ENCODE measurements at regions not wholly inside any gene's neighbourhood (a gene's known extent, or its start where the extent isn't known, plus 50 kb on each side); places are given as distances from the start of the nearest gene placed in this dataset.

DNA sequence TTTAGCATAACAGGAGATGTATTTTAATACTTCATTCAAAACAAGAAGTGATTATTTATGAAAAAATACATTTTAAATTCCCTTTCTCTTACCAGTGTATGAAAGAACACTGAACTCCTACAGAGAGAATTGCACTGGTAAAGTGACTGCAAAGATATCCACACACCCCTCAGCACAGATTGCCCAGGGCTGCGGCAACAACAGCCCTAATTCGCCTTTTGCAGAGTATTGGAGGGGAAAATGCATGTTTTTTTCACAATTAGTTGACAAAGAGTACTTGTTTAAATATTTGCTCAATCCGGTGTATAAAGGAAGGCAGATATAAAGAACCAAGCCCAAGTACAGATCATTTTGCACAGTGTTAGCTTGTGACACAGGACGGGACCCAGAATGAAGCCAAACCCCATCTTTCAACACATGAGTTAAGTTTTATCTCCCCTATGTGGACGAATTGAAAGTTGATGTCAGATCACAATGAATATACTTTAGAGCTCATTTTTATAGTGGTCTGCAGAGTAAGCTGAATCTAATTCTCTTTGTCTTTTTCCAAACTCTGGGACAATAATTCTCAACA, 551.4 kb upstream of the IGFBP7 start:
- no peak for DNase-seq

DNA sequence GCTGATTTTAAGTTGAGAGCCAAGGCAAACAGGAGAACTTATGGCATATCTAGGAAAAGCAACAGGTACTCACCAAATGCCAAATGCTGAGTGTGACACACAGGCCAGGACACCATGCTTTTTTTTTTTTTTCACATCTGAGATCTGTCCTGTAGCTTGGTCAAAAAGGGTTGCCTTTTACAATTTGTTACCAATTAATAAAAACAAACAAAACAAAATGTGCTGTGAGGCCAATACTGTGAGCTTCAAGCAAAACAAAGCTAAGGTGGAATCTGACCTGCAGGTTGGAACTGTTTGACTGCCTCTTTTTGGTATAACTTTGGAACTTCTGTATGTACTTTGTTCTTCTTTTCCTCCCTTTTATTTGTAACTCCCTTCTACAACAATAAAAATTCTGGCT, 548.5 kb upstream of the IGFBP7 start:
- no peak for DNase-seq

DNA sequence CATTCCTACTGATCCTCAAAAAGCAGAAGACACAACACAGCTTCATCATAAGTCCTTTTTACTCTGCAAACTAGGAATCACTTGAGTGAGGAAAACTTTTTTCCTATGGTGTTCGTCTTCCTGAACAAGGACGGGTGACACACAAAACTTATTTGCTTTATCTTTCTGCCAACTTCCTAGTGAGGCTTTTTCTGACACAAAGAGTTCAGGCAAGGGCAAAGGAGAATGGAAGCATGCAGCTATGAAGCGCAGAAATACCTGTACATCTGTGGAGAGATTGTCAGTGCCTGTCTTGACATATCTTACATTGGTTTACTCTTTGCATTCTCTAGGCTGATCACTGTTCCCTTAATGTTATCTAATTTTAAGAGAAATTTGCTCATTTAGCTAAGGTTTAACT, 548.0 kb upstream of the IGFBP7 start:
- no peak for DNase-seq

DNA sequence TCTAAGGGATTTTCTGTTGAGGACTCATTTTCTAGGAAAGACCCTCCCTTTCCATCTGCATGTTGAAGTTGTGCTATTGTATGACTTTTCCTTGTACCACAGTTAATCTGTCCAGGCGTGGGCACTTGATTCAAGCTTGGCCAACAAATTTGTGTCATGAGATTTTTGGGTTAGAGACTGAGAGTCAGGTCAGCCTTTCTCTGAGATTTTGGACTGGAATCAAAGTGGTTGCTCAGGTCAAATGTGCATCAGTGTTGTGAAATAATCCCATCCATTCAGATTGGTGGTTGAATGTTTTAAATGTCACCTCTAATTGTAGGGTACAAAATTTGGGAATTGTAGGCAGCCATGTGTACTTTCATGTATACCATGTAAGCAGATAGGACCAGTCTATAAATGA, 545.2 kb upstream of the IGFBP7 start:
- no peak for DNase-seq

DNA sequence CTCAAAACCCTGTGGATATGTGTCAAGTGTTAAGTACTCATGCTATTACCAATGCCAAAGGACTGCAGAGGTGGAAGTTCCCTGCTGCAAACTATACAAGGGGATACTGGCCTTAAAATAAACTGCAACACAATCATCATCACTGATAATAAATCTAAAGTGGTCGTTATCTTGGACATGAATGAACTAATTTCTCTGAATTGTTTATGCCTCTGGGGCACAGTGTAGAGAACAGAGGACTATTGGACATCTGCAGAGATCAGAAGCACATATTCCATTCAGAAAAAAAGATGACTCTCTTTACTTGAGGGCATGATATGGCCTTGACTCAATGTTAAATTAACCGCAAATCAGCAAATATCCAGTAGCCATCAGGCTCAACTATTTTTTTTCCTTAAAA, 542.6 kb upstream of the IGFBP7 start:
- DNase-seq = no peak

DNA sequence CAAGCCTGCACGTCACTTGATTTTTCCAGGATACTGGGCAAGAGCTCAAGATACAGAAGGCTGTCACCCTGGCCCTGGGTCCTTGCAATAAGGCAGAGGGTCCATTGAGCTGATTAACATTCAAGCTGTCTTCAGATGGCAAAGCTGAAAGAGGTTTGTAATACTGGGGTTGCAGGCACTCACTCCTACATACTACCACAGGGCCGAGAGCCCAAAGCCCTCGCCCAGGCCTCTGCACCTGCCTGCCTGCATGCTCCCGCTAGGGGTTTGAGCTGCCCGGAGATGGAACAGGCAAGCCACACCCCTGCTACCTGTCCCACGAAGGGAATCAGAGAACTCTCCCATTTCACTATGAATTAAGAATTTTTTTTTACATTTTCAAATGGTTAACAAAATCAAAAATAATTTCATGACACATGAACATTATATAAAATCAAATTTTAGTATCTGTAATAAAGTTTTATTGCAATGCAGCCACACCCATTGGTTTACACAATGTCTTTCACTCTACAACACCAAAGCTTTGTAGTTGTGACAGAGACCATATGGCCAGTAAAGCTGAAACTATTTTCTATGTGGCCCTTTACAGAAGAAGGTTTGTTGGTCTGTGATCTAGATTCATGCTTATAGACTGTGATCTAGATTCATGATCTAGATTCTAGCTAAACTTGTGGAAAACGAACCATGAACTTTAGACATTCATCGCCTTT, 530.4 kb upstream of the IGFBP7 start:
- no peak for DNase-seq

DNA sequence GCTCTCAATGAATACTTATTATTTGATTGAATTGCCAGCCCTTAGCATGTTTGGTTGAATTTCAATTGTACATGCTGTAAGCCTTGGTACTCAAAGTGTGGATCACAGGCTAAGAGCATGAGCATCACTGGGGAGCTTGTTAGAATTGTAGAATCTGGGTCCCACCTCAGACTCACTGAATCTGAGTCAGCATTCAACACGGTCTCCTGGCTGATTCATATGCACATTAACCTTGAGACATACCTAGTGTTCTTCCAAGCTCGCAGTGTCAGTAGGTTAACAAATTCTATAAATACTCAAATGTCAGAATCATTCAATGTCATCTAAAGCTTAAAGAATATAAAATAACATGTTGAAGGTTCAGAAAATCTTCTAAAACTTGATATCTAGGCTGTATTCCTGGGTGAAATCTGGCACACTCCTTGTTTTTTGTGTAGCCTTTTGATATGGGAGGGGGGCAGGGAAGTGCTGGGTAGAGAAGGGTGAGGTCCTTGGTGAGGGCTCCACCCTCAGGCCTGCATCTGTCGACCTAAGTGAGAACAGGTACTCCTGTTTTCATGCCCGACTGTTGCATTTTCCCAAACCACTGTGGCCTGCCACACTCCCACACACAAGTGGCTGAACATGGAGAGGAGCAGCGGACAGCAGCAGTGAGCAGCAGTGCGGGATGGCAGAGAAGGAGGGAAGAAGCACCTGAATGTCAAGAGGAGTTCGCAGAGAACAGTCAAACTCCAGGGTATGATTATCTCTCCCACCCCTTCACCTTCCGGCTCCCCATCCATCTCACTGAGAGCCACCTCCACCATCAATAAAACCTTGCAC, 529.6 kb upstream of the IGFBP7 start:
- no peak for DNase-seq

DNA sequence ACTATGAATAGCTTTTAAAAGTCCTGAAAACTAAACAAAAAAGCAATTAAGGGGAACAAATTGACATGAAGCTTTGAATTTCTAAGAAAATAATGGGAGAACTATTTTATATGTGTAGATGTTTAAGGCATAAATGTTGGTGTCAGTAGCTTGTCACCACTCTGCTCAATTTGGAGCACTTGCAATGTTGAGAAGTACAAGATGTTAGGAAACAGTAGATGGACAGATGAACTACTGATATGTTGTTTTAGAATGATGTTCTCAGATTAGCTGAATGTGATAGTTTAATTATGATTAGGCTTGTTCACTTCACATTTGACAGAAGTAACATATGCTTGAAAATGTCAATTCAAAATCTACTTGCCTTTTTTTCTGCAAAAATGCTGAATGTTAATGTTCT, 525.7 kb upstream of the IGFBP7 start:
- DNase-seq = no peak

DNA sequence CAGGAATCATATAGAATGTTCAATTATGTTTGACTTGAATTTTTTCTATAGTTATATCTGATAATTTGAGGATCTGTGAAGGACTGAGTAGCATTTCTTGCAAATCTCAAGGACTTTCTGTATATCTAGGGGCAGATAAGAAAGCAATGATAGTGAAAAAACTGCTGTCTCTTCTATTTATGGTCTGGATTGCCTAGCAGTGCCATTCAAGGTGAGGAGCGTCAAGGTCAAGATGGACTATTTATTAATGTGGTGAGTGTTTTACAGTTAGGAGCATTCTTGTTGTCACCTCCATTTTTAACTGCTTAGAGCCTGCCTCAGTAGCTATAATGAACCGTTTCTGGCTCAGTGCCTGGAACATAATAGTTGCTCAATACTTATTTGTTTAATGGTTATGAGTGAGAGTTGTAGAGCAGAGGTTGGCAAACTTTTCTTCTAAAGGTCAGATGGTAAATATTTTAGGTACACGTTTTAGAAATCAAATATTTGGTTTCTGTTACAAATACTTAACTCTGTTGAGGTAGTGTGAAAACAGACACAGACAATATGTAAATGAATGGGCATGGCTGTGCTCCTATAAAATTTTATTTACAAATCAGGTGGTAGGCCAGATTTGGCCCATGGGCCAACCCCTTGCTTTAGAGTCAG, 523.2 kb upstream of the IGFBP7 start:
- no peak for DNase-seq

DNA sequence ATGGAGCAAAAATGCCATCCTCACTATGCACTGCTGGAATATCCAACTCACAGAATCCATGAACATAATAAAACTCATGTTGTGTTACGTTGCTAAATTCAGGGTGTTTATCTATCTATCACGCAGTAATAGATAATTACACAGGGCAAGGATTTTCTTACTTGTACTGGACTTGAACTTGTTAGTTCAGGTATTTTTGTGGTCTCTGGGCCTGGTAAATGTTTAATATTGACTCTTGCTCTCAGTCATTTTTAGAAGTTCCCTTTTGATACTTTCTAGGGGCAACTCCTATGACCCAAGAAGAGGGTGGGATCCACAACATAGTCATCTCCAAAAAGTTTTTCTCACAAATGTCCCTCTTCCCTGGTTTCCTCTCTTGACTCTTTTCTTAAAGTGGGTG, 522.4 kb upstream of the IGFBP7 start:
- no peak for DNase-seq

DNA sequence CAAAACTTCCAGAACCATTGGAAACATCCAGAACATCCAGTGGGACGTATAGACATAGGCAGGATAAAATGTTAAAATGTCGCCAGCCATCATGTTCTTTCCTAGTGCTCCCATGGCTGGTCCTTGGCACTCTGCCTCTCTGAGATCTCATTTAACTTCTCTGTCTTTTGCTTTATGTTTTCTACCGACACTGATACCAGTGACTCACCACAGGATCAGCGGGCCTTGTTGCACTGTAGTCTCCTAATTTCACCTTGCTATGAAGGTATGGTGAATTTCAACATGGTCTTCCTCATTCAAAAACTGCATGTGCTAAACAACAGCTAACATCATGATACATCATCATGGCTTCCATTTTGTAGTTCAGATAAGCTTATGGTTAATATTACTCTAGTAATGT, 521.0 kb upstream of the IGFBP7 start:
- no peak for DNase-seq

DNA sequence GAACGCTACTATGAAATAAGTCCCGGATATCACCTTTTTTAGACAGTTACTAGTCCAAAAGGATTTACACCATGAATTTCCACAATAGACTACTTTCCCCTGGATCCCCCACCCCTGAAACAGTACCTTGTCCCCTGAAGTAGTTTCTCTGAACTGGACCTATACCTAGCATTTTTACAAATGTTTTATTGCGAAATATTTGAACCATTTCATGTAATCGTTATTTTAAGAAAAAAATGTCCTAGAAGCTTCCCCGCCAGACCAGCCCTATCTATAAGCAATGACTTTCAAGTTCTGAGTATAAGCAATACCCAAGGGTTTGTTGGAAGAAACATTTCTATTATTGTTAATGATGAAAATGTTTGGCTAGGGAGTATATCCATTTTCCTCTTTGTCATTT, 517.8 kb upstream of the IGFBP7 start:
- no peak for DNase-seq

DNA sequence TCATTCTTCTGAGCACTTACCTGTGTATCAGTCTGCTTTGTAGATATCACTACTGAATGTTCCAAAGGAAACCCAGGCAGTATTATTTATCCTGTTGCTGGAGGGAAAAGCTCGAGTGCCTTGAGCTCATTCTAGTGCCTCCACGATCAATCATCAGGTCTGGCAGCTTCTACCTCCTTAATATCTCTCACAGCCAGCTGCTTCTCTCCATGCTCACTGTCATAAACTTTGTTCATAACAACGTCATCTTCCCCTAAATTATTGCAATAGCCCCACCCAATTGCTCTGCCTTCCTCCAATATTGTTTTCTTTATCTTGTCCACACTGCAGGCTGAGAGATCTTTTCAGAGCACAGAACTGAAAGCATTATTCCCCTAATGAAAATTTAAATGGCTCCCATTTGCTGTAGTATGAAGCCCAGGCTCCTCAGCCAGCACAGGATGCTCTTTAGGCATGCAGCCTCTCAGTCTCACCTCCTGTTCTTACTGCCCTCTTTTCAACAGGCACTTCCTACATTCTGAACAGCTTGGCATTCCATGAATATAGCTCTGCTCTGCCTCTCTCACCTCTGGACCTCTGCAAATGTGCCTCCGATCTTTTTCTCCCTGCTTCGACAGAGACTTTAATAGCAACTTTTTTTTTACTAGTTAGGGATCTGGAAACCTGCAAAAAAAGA, 504.2 kb upstream of the IGFBP7 start:
- no peak for DNase-seq

DNA sequence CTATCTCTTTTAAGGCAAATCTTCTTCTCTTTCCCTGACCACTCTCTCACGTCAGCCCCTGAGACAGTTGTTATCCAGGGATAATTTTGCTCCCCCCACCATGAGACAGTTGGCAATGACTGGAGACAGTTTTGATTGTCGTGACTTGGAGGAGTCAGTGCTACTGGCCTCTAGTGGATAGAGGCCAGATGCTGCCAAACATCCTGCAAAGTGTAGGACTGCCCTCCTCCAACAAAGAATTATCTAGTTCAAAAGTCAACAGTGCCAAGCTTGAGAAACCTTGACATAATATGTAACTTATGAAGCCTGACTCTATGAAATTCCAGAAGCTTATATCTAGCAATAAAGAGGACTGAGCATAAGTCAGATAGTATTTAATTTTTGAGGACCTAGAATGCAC, 502.1 kb upstream of the IGFBP7 start:
- DNase-seq = no peak

DNA sequence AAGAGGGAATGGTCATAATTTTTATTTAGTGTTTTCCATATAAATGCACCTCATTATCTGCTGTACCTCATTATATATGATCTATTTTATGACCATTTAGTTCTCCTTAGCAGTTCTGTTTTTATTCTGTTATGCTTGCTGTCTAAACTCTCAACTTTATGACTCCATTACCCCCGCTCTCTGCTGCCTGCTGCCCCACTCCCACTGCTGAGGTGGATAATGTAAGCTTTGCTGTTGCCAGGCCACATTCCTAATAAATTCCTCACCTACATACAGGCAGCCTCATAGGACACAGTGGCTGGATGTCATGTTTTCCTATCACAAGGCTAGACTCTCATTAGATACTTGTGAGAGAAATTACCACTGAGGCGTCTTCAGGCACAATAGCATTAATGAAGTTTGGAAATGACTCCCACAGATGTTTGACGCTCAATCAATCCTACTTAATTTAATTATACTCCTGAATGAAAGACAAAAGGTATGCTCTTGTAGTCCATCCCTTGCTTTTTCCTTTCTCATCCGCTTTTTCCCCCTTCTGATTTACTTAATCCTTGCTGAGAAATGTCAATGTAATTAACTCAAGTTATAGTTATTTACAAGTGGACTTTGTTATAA, 497.5 kb upstream of the IGFBP7 start:
- DNase-seq = no peak

DNA sequence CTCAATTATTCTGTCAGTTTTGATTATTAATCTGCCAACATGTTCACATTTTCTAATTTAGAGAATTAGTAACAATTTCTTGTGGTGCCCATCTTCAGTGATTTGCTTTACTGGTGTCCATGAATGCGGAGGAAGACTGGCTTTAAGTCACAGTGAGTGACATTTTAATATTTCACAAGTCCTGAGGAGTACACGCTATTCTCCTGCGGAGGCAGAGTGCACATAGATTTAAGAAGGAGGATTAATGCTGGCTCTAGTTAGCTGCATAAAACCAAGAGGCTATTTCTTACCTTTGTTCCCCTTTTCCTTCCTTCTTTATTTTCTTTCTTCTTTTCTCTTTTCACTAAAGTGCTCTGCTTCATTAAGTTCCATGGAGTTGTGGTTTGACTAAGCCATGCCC, 495.2 kb upstream of the IGFBP7 start:
- DNase-seq = no peak

DNA sequence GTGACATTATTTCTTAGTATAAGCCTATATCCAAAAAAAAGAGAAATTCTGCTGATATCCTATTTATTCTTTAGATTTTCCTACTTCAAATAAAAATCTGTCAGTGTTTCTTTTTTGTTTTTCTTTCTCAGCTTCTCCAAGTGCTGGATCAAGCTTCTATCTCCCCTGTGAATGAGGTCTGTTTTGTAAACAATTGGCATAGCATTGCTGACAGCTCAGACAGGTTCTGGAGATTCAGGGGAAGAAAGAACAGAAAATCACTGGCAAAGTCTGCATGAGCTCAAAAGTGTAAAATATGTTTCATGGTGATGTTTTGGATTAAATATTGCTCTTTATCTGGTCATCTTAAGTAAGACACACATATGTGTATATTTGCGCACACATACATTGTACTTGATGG, 492.0 kb upstream of the IGFBP7 start:
- no peak for DNase-seq

DNA sequence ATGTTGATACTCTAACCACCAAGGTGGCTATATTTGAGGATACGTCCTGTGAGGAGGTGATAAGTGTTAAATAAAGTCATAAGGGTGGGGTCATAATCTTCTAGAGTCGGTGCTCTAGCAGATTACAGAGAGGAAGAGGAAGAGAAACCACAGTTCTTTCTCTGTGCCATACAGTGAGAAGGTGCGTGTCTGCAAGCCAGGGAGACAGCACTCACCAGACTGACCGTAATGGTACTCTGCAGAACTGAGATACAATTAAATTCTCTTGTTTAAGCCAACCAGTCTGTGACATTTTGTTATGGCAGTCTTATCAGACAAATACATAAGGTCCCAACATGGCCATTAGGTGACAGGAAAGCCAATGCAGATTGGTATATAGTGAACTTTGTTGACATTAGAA, 480.9 kb upstream of the IGFBP7 start:
- DNase-seq = no peak

DNA sequence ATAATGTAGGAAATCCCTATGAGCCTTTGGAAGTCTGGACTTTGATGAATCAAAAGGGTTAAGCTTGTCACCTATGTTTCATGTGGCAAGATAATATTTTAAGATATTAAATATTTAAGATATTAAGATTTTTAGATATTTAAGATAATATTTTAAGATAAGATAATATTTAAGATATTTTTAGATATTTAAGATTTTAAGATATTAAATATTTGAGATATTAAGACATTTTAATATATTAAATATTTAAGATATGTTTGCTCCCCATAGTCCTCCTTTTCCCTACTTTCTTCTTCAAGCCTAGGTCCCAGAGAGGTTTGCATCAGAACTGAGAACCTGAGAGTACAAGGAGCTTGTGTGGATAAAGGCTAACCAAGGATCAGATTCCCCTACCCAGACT, 478.4 kb upstream of the IGFBP7 start:
- no peak for DNase-seq

DNA sequence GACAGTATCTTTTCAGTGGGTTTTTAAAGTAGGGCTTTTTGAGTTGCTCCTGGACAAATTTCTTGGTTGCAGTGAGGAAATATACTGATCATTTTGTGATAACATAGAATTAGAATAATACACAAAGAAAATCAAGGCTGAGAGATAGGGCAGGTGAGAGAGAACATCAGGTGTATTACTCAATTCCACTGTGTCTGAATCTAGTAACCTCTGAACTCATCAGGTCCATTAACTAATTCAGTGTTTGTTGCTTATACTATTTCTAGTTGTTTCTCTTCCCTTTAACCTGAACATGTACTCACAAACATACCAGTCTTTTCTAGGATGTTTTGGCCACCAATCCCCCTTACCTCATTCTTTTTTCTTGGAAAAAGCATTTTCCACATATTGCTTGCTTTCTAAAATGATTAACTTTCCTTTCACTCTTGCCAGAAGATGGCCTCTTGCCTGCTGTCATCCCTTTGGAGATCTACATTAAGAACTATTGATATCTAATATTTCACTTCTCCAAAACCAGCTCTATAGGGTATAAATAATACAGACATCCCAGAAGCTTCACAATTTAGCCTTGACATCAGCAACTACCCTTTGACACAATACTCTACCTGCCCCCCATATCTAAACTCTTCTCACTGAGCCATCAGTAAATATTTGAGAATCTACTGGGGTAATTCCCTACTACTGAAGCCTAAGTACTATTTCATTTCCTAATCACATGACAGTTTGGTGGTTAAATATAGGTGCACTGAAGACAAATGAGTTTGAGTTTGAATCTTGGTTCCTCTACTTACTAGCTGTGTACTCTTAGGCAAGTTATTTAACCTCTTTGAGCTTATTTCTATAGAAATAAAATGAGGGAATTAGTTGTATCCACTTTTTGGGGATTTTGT, 470.8 kb upstream of the IGFBP7 start:
- DNase-seq = no peak

DNA sequence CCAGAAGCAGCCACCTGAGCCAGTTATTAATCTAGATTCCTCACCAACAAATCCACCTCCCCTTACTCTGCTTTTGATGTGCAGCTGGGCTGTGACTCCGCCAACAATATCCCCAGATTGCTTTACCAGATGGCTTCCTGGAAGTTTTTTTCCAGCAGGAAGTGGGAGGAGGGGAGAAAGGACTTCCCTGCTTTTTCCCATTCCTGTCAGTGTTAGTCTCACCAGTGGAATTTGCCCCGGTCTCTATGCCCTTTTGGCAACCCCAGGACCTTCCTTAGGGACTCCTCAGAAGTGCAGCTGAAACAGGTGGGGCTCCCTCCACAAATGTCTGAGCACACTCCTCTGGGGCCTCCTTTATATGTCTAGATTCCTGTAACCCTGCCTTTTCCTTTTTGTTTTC, 465.2 kb upstream of the IGFBP7 start:
- no peak for DNase-seq

Data from NCI-H1092 treated with DMSO at 0.1 percent for 48 hours (cell line).